Stimulated activated CD8-positive, alpha-beta memory T cell treated with anti-CD3 and anti-CD28 coated beads, Interleukin-4, amount 100 ng/mL, for 48 hours (primary cell): ENCODE measurements at regions not wholly inside any gene's neighbourhood (a gene's known extent, or its start where the extent isn't known, plus 50 kb on each side); places are given as distances from the start of the nearest gene placed in this dataset.
"Not testable (repeated sequence)": the region's sequence is repeated elsewhere in the genome, so short reads cannot be mapped to it uniquely, and the experiment has no call there.

ENCODE experiments used
- DNase-seq: peaks from one replicate; pipeline ENCODE4 v3.0.0-alpha.2; 2020

- DNase-seq: no peak
Measured at GRCh38 chr11:71150859-71151258, 101.5 kb downstream of the SHANK2 start.

GRCh38 chr11:71148716-71149115 is 103.7 kb downstream of the SHANK2 start:
- DNase-seq: no peak

GRCh38 chr11:71147331-71147730 is 105.0 kb downstream of the SHANK2 start:
- DNase-seq: no peak

DNA sequence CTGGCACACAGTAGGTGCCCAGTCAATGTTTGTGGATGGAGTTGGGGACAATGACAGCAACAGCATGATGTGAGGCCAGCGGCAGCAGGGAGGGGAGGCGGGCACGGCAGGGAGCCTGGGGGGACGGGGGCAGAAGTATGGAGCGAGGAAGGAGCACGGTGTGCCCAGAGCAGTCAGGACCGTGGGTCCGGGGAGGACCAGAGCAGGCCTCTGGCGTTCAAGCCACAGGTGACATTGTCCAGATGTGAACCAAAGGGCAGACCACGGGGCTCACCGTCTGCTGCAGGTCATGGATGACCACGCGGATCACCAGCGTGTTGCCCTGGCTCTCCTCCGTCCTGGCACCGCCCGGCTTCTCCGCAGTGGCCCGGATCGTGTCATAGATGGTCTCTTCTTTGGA is 105.5 kb downstream of the SHANK2 start:
- DNase-seq: no peak

DNA sequence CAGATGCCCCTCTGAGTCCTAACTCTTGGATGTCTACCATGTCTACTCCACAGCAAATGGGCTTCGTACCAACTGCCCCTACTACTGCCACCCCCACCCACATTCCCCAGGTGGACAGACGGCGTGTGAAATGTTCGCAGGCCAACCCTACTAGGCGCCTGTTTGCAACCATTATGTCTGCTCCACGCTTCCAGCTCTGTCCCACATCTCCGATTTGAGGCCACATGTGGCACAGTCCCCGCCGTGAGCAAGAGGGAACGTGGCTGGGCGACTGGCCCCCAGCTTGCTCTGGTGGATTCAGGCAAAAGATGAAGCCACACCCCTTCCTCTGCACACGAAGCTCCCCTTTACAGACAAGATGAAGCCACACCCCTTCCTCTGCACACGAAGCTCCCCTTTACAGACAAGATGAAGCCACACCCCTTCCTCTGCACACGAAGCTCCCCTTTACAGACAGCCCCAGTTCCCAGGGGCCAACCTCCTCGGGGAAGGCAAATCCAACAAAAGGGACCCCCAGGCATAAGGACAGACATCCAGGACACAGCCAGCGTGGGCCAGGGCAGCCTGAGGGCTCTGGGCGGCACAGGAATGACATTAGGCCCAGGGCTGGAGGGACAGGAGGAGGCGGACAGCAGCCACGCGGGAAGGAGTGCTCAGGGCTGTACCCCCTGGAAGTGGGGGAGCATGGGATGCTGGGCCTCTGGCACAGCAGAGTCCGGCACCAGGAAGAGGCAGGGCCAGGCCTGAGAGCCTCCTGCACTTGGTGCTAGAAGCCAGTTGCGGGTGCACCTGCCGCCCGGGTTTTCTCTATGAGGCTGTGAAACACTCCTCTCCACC is 106.2 kb downstream of the SHANK2 start:
- DNase-seq: no peak

- no peak for DNase-seq
Measured at GRCh38 chr11:71145368-71145767, 107.0 kb downstream of the SHANK2 start.

DNA sequence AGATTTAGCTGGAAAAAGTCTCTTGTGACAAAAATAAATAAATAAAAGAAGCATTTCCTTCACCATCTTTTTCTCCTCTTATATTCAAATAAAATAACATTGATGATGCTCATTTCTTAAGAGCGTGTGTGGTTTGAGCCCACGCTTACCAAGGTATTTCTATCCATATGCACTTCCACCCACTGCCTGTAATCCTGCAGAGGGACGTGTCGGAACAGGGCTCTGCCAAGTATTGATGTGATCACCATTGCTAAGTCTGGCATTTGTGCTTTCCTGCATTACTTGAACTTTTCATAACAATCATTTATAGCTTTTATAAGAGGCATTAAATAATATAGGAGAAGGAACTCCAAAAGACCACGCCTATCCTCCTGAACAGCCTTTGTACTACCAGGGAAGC is 107.6 kb downstream of the SHANK2 start:
- DNase-seq: no peak

DNA sequence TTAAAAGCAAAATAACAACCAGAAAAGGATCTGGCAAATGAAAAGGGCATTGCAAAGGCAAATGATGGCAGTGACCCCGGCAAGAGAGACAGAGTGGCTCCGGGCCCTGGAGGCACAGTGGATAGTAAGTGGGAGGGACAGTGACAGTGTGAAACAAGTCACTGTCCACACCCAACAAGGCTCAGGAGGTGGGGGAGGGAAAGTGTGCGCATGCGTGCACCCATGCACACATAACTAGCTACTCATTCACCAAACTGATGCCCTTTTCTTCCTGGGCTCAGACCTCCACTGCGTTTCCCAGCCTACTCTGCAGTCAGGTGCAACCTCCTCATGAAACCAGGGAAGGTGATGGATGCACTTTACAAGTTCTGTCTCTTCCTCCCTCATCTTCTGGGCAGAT is 108.4 kb downstream of the SHANK2 start:
- DNase-seq: no peak

GRCh38 chr11:71140206-71140919 is 112.0 kb downstream of the SHANK2 start:
- DNase-seq: no peak

- no peak for DNase-seq
Measured at GRCh38 chr11:71139516-71140205, 112.7 kb downstream of the SHANK2 start.

- no peak for DNase-seq
Measured at GRCh38 chr11:71138737-71139425, 113.5 kb downstream of the SHANK2 start.

GRCh38 chr11:71137376-71137775 is 115.0 kb downstream of the SHANK2 start:
- no peak for DNase-seq

DNA sequence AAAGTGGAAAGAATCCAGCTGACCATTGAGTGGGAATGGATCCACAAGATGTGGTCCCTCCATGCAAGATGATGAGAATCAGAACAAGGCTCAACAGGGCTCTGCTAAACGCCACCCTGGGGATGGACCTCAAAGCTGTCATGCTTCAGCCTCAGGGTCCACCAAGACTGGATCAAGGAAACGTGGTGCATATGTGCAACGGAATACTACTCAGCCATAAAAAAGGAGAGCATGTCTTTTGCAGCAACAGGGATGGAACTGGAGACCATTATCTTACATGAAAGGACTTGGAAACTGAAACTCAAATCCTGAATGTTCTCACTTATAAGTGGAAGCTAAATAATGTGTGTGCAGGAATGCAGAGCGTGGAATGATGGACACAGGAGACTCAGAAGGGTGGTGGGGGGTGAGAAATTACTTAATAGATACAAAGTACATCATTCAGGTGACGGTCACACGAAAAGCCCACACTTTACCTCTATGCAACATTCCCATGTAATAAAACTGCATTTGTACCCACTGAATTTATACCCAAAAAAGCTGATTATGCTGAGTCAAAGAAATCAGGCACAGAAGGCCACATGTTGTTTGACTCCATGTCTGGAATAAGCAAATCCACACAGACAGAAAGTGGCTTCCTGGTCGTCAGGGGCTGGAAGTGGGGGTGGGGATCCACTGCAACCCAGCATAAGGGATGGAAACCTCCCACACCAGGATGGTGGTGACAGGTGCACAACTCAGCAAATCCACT is 116.1 kb downstream of the SHANK2 start:
- no peak for DNase-seq

GRCh38 chr11:71135112-71135511 is 117.3 kb downstream of the SHANK2 start:
- DNase-seq: no peak

GRCh38 chr11:71133946-71134345 is 118.4 kb downstream of the SHANK2 start:
- DNase-seq: no peak

DNA sequence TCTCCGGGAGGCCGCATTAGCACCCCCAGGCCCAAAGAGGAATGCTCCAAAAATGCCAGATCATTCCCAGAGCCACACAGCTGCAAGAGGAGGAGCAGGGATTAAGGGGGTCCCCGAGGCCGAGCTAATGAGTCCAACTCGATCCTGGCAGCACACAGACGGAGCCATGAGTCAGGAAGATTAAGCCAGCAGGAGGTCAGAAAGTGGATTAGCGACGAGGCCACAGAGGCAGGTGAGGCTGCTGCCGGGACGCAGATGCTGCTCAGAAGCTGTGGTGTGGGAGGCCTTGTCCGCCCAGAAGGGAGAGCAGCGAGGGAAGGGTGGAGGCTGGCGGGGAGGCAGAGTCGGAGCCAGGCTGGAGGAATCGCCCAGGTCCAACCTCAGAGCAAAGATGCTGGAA is 120.5 kb downstream of the SHANK2 start:
- DNase-seq: no peak

GRCh38 chr11:71130106-71130505 is 122.3 kb downstream of the SHANK2 start:
- no peak for DNase-seq

DNA sequence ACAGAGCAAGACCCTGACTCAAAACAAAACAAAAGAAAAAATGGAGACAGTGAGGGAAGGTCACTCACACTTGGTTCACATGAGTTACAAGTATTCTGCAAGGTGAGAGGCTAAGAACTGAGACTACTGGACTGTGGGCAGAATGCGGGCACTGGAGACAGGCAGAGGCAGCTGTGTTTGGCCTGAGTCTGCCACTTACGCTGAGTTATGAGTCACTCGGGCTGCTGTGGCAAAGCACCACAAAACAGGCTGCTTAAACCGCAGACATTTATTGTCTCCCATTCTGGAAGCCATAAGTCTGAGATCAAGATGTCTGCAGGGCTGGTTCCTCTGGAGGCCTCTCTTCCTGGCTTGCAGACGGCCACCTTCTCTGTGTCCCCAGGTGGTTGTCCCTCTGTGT is 122.8 kb downstream of the SHANK2 start:
- no peak for DNase-seq

DNA sequence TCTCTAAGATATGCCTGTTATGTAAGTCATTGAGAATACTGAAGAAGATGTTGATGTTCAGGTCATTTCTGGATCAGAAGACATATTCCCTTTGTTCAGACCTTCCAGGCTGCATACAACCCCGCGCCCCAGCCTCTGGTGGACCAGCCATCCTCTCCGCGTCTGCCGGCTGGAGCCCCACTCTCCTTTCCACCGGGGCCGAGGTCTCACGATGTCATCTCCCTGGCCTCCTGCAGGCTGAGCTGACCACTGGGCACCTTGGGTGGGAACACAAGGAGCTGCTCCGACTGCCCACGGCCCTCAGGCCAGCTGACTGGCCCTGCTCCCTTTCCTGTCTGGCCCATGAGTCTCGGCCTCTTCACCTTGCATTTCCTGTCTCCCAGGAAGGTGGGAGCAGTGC is 124.6 kb downstream of the SHANK2 start:
- DNase-seq: no peak

- DNase-seq: not testable (repeated sequence)
Measured at GRCh38 chr11:71126401-71126800, 126.0 kb downstream of the SHANK2 start.

DNA sequence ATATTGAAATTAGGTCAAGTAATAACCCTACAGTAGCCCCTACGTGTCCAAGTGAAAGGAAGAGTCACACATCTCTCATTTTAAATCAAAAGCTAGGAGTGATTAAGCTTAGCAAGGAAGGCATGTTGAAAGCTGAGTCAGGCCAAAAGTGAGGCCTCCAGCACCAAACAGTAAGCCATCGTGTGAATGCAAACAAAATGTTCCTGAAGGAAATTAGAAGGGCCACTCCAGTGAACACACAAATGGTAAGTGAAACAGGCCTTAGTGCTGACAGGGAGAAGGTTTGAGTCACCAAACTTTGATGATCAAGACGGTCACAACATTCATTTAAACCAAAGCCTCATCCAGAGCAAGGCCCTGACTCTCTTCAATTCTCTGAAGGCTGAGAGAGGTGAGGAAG is 127.2 kb downstream of the SHANK2 start:
- no peak for DNase-seq

DNA sequence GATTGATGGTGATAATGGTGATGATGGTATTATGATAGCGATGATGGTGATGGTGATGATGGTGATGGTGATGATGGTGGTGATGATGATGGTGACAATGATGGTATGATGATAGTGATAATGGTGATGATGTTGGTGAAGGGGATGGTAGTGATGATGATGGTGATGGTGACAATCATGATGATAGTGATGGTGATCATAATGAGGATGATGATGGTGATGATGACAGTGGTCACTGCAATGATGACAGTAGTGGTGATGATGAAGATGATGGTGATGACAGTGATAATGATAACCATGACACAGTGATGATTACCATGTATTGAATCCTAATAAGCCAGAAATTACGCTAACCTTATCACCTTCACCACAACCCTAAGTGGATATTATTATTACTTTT is 128.2 kb downstream of the SHANK2 start:
- no peak for DNase-seq
